PC-3 (cell line): ENCODE measurements at regions not wholly inside any gene's neighbourhood (a gene's known extent, or its start where the extent isn't known, plus 50 kb on each side); places are given as distances from the start of the nearest gene placed in this dataset.

Experiments used
- ATAC-seq: fragments of 200-7000 bp; cut with Tn5 transposase; 2 replicates; pipeline ENCODE4 v1.9.1; 2020; ENCODE audit warnings: mild to moderate bottlenecking, moderate library complexity
- BruUV-seq: library from RNA; stranded (reverse); fragments of 400-500 nt; replicated peaks from 2 replicates; lab custom pipeline; 2021; lab: Mats Ljungman, UMichigan
- CTCF ChIA-PET: fragments of 300-600 bp; sonication (Branson Sonifier 250); formaldehyde crosslinking; loops from one replicate; lab custom pipeline; 2022; ENCODE audit warnings: antibody characterized with exemption; lab: Charles Lee
- POLR2A ChIA-PET: fragments of 300-600 bp; sonication (Branson Sonifier 250); formaldehyde crosslinking; loops from one replicate; lab custom pipeline; 2022; ENCODE audit warnings: antibody characterized with exemption; ENCODE audit not compliant: unreplicated experiment; lab: Charles Lee
- DNase-seq: peaks from one replicate; pipeline ENCODE4 v3.0.0-alpha.2; 2015
- H2AFZ ChIP-seq: fragments of 300-600 bp; sonication (generic); 2 replicates; pipeline ENCODE4 v1.6.0; 2016; ENCODE audit warnings: antibody characterized with exemption, low read length
- H3F3A ChIP-seq: fragments of 300-600 bp; sonication (generic); one replicate; pipeline ENCODE4 v1.6.0; 2017; ENCODE audit warnings: antibody characterized with exemption, low read length, control low read depth, mild to moderate bottlenecking; ENCODE audit not compliant: unreplicated experiment
- H3K27ac ChIP-seq: fragments of 300-600 bp; sonication (generic); 2 replicates; pipeline ENCODE4 v1.5.1; 2016; ENCODE audit warnings: mild to moderate bottlenecking, low read length
- H3K27me3 ChIP-seq: fragments of 300-600 bp; sonication (generic); 2 replicates; pipeline ENCODE4 v1.6.1; 2016; ENCODE audit warnings: low read length, mixed read lengths
- H3K36me3 ChIP-seq: fragments of 300-600 bp; sonication (generic); 2 replicates; pipeline ENCODE4 v1.6.1; 2016; ENCODE audit warnings: low read depth, mixed run types, low read length, mixed read lengths
- H3K4me1 ChIP-seq: fragments of 300-600 bp; sonication (generic); 2 replicates; pipeline ENCODE4 v1.5.1; 2016; ENCODE audit warnings: low read length; ENCODE audit not compliant: insufficient read depth
- H3K4me2 ChIP-seq: fragments of 300-600 bp; sonication (generic); 2 replicates; pipeline ENCODE4 v1.6.0; 2016; ENCODE audit warnings: low read length
- H3K4me3 ChIP-seq: fragments of 300-600 bp; sonication (generic); 2 replicates; pipeline ENCODE4 v1.5.1; 2016; ENCODE audit warnings: mild to moderate bottlenecking, low read length, mixed read lengths
- H3K79me2 ChIP-seq: fragments of 300-600 bp; sonication (generic); 2 replicates; pipeline ENCODE4 v1.6.1; 2017; ENCODE audit warnings: low read length, mixed read lengths
- H3K9ac ChIP-seq: fragments of 300-600 bp; sonication (generic); 2 replicates; pipeline ENCODE4 v1.6.0; 2016; ENCODE audit warnings: mild to moderate bottlenecking, low read length
- H3K9me2 ChIP-seq: fragments of 300-600 bp; sonication (generic); replicated peaks from 2 replicates; pipeline ENCODE4 v1.6.1; 2016; ENCODE audit warnings: mixed run types, low read length, mixed read lengths
- H3K9me3 ChIP-seq: fragments of 300-600 bp; sonication (generic); 2 replicates; pipeline ENCODE4 v1.6.1; 2016; ENCODE audit warnings: low read length, mixed read lengths
- H4K20me1 ChIP-seq: fragments of 300-600 bp; sonication (generic); 2 replicates; pipeline ENCODE4 v1.6.1; 2016; ENCODE audit warnings: low read length, mixed read lengths
- EZH2 ChIP-seq: fragments of 300-600 bp; sonication (generic); IDR thresholded peaks from one replicate; pipeline ENCODE4 v1.6.1; 2017; ENCODE audit warnings: antibody characterized with exemption, mild to moderate bottlenecking, low read length; ENCODE audit not compliant: unreplicated experiment
- EZH2phosphoT487 ChIP-seq: fragments of 300-600 bp; sonication (generic); IDR thresholded peaks from 2 replicates; pipeline ENCODE4 v1.6.1; 2018; ENCODE audit warnings: mild to moderate bottlenecking, antibody characterized with exemption, low read length, borderline replicate concordance
- intact Hi-C: fragments of 100-400 bp; cut with micrococcal nuclease; formaldehyde crosslinking; loops from 2 replicates; pipeline ENCODE4 v1.9.0; 2023
- TF ChIP-seq, protein P1 (sequence below): fragments of 300-600 bp; sonication (generic); conservative IDR thresholded peaks from 2 replicates; pipeline ENCODE4 v1.5.1; 2017; ENCODE audit warnings: antibody characterized with exemption, low read depth, mild to moderate bottlenecking, low read length

DNA sequence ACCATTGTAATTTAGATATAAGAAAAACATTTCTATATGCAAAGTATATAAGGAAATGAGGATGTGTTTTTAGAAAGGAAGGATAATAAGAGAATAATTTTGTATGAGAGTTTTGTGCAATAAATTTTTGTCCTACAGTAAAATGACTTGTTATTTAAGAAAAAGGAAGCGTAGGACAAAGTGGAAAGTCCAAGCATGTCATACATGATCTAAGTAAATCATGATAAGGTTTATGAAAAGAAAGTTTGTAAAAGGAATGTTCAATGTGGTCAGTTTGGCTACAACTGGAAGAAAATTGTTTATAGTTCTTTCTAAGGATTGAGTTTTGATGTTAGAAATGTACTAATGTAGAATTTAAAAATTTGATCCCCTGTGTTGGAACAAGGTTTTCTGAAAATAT, 222.3 kb downstream of the KATNAL1 start:
- Histone ChIP-seq H3K9me3 (peaks cover 5% of the 10 kb centered on the region; the same call in 1 of the 2 replicates), H3K27ac (no peak overlapping the region), H3K9me2 (no peaks in the 10 kb centered on the region), H3K36me3 (no peaks in the 10 kb centered on the region), H3K79me2 (no peaks in the 10 kb centered on the region), H3K4me1 (no peaks in the 10 kb centered on the region), H3K4me2 (no peak overlapping the region), H2AFZ (no peak overlapping the region), H4K20me1 (no peaks in the 10 kb centered on the region), H3K27me3 (no peaks in the 10 kb centered on the region), H3F3A (no peaks in the 10 kb centered on the region), H3K4me3 (no peak overlapping the region), H3K9ac (no peak overlapping the region)
- CTCF ChIA-PET, result no interaction called here
- intact Hi-C loops, result no loop called here
- ATAC-seq (no peak), DNase-seq (no peak)
- POLR2A ChIA-PET, result no interaction called here
- no TSS peak for BruUV-seq
- TF ChIP-seq EZH2 (no peak), EZH2phosphoT487 (no peak)
- TF ChIP-seq, protein P1, sequence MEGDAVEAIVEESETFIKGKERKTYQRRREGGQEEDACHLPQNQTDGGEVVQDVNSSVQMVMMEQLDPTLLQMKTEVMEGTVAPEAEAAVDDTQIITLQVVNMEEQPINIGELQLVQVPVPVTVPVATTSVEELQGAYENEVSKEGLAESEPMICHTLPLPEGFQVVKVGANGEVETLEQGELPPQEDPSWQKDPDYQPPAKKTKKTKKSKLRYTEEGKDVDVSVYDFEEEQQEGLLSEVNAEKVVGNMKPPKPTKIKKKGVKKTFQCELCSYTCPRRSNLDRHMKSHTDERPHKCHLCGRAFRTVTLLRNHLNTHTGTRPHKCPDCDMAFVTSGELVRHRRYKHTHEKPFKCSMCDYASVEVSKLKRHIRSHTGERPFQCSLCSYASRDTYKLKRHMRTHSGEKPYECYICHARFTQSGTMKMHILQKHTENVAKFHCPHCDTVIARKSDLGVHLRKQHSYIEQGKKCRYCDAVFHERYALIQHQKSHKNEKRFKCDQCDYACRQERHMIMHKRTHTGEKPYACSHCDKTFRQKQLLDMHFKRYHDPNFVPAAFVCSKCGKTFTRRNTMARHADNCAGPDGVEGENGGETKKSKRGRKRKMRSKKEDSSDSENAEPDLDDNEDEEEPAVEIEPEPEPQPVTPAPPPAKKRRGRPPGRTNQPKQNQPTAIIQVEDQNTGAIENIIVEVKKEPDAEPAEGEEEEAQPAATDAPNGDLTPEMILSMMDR, result no peak

DNA sequence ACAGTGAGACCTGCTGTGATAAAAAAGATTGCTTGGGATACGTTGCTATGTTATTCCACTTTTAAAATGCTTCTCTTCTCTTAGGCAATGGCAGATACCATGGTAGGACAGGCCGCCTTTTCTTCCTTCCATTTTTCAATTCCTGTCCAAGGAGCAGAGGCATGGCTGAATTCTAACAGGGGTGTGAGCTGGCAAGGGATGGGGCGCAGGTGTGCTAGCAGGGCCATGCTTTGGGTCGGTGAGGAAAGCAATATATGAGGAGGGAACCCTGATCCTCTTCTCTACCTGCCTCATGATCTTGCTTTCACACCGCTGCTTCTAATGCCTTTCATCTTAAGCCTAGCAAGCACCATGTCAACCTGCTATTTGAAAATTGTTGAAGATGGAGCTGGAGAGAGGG, 225.0 kb downstream of the KATNAL1 start:
- intact Hi-C loops, result no loop called here
- Histone ChIP-seq H3K36me3 (no peaks in the 10 kb centered on the region), H3K4me2 (no peak overlapping the region), H3K9me3 (peaks cover 5% of the 10 kb centered on the region; the same call in 1 of the 2 replicates), H3K27ac (no peak overlapping the region), H2AFZ (no peak overlapping the region), H3K9me2 (no peaks in the 10 kb centered on the region), H3K79me2 (no peaks in the 10 kb centered on the region), H3K9ac (no peak overlapping the region), H3K27me3 (no peaks in the 10 kb centered on the region), H3K4me1 (no peaks in the 10 kb centered on the region), H3K4me3 (no peak overlapping the region), H3F3A (no peaks in the 10 kb centered on the region), H4K20me1 (no peaks in the 10 kb centered on the region)
- no TSS peak for BruUV-seq
- ATAC-seq (no peak), DNase-seq (no peak)
- TF ChIP-seq EZH2phosphoT487, result no peak
- no peak for TF ChIP-seq EZH2
- TF ChIP-seq, protein P1, result no peak
- POLR2A ChIA-PET, result no interaction called here
- CTCF ChIA-PET, result no interaction called here

DNA sequence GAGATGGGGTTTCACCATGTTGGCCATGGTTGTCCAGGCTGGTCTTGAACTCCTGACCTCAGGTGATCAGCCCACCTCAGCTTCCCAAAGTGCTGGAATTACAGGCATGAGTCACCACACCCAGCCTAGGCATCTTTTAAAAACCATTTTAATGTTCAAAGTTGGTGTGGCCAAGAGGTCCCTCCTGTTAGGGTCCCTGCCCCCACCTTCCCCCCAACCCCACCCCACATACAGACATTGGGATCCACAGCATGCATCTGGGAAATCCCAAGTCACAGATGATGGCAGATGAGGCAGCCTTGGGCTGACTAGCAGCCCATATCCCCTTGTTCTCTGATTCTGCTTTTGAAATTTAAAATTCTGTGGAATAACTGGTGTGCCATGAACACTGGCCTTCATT, 226.0 kb downstream of the KATNAL1 start:
- no peak overlapping the region for H3K4me3 ChIP-seq
- no peaks in the 10 kb centered on the region for H3K79me2 ChIP-seq
- no peaks in the 10 kb centered on the region for H3K36me3 ChIP-seq
- no peak for ATAC-seq
- ChIA-PET POLR2A (no interaction called here), CTCF (no interaction called here)
- intact Hi-C loops, result no loop called here
- no peaks in the 10 kb centered on the region for H3K9me2 ChIP-seq
- no peak overlapping the region for H3K9ac ChIP-seq
- no TSS peak for BruUV-seq
- peaks cover 5% of the 10 kb centered on the region; the same call in 1 of the 2 replicates for H3K9me3 ChIP-seq
- TF ChIP-seq EZH2phosphoT487 (no peak), EZH2 (no peak)
- TF ChIP-seq, protein P1, result no peak
- H2AFZ ChIP-seq, result no peak overlapping the region
- H3F3A ChIP-seq, result no peaks in the 10 kb centered on the region
- no peaks in the 10 kb centered on the region for H3K4me1 ChIP-seq
- H3K27ac ChIP-seq, result no peak overlapping the region
- no peak overlapping the region for H3K4me2 ChIP-seq
- DNase-seq, result no peak
- no peaks in the 10 kb centered on the region for H3K27me3 ChIP-seq
- no peaks in the 10 kb centered on the region for H4K20me1 ChIP-seq
